Common myeloid progenitor, CD34-positive (primary cell): ENCODE measurements at regions not wholly inside any gene's neighbourhood (a gene's known extent, or its start where the extent isn't known, plus 50 kb on each side); places are given as distances from the start of the nearest gene placed in this dataset.

Source experiments
- CTCF ChIA-PET: fragments of 350-600 bp; sonication (Branson Sonifier 250); formaldehyde crosslinking; loops from one replicate; lab custom pipeline; 2021; ENCODE audit warnings: antibody characterized with exemption; lab: Charles Lee
- POLR2A ChIA-PET: fragments of 350-600 bp; sonication (Branson Sonifier 250); formaldehyde crosslinking; loops from one replicate; lab custom pipeline; 2021; ENCODE audit warnings: antibody characterized with exemption; lab: Charles Lee
- DNase-seq, 3 donors: peaks; one replicate each; pipeline versions ENCODE4 v3.0.0 to v3.0.0-alpha.2; 2013
- H3K27ac ChIP-seq, 2 experiments: 1 replicate in 1 of 2; 2 replicates in 1 of 2; pipeline ENCODE4 v1.7.0; 2013; ENCODE audit warnings: inconsistent platforms in 2 of 2, low read length in 2 of 2, mild to moderate bottlenecking in 2 of 2, low read depth in 1 of 2, moderate library complexity in 1 of 2; ENCODE audit not compliant: severe bottlenecking in 2 of 2, insufficient read depth in 1 of 2, poor library complexity in 1 of 2
- H3K27me3 ChIP-seq, 5 experiments: replicated peaks in 2 of 5; 1 replicate in 3 of 5; 2 replicates in 2 of 5; pipeline versions ENCODE4 v1.6.1 to v1.7.0; 2013; ENCODE audit warnings: low read length in 4 of 5, mild to moderate bottlenecking in 2 of 5, moderate library complexity in 2 of 5, inconsistent platforms in 1 of 5; ENCODE audit not compliant: insufficient read depth in 5 of 5, control insufficient read depth in 4 of 5
- H3K36me3 ChIP-seq, 4 experiments: 1 replicate in 2 of 4; 2 replicates in 2 of 4; pipeline versions ENCODE4 v1.6.1 to v1.7.0; 2013; ENCODE audit warnings: low read length in 3 of 4, control low read depth in 1 of 4, mild to moderate bottlenecking in 1 of 4; ENCODE audit not compliant: control insufficient read depth in 4 of 4, insufficient read depth in 4 of 4
- H3K4me1 ChIP-seq, 4 experiments: 1 replicate in 3 of 4; 2 replicates in 1 of 4; pipeline versions ENCODE4 v1.6.1 to v1.7.1; 2013; ENCODE audit warnings: low read length in 3 of 4, mild to moderate bottlenecking in 3 of 4, control low read depth in 1 of 4, inconsistent platforms in 1 of 4, moderate library complexity in 1 of 4; ENCODE audit not compliant: control insufficient read depth in 4 of 4, insufficient read depth in 4 of 4; ENCODE audit errors: control extremely low read depth in 1 of 4
- H3K4me3 ChIP-seq, 7 experiments: 1 replicate in 4 of 7; 2 replicates in 3 of 7; pipeline versions ENCODE4 v1.5.1 to v1.7.0; 2013; ENCODE audit warnings: mild to moderate bottlenecking in 7 of 7, low read length in 6 of 7, moderate library complexity in 6 of 7, inconsistent platforms in 2 of 7, low read depth in 2 of 7, control low read depth in 1 of 7; ENCODE audit not compliant: insufficient read depth in 4 of 7, control insufficient read depth in 1 of 7; ENCODE audit errors: extremely low read depth in 1 of 7
- H3K9me3 ChIP-seq, 5 experiments: 1 replicate in 4 of 5; 2 replicates in 1 of 5; pipeline versions ENCODE4 v1.6.1 to v1.7.1; 2013; ENCODE audit warnings: low read length in 4 of 5, mild to moderate bottlenecking in 2 of 5, inconsistent platforms in 1 of 5, low read depth in 1 of 5, moderate library complexity in 1 of 5; ENCODE audit not compliant: control insufficient read depth in 4 of 5, insufficient read depth in 2 of 5; ENCODE audit errors: control extremely low read depth in 1 of 5
- WGBS: methylation state at CpG from one replicate; pipeline ENCODE4 v1.1.5; 2013; ENCODE audit not compliant: insufficient coverage; 5-methylcytosine and 5-hydroxymethylcytosine counted together

GRCh38 chr2:177314722-177315264 lies 50.3 kb upstream of the NFE2L2 start:
- Histone ChIP-seq H3K4me3 (no peak overlapping the region), H3K36me3 (peaks cover 0 to 2% (median 0%) of the 10 kb centered on the region in 4 experiments), H3K4me1 (peaks cover 0 to 8% (median 6%) of the 10 kb centered on the region in 4 experiments), H3K9me3 (no peaks in the 10 kb centered on the region), H3K27ac (no peak overlapping the region), H3K27me3 (no peaks in the 10 kb centered on the region)
- no peak for DNase-seq
- 100% methylated on average over 1 of the region's 1 CpG for WGBS
- CTCF ChIA-PET, result interaction anchor here (0.6 to 2.8 kb wide), 8 partner anchors 8 to 161 kb away, joined by 3 to 10 read pairs (median 4); partner anchors contain the start of gene NFE2L2
- POLR2A ChIA-PET, result no interaction called here

- Histone ChIP-seq H3K27ac (no peak overlapping the region), H3K27me3 (no peaks in the 10 kb centered on the region), H3K4me1 (peaks cover 0 to 3% (median under 1%) of the 10 kb centered on the region in 4 experiments), H3K36me3 (peaks cover 0 to 5% (median 0%) of the 10 kb centered on the region in 4 experiments), H3K4me3 (no peak overlapping the region), H3K9me3 (no peaks in the 10 kb centered on the region)
- ChIA-PET CTCF (interaction anchor here (1.0 to 2.8 kb wide), 4 partner anchors 9 to 159 kb away, joined by 4 to 10 read pairs (median 4); no protein-coding TSS in a partner anchor), POLR2A (no interaction called here)
- 100% methylated on average over 3 of the region's 3 CpGs for WGBS
- DNase-seq, result no peak
These were observed 50.8 kb upstream of the NFE2L2 start for GRCh38 chr2:177315364-177315763.

GRCh38 chr2:177316756-177317155 lies 52.2 kb upstream of the NFE2L2 start:
- ChIA-PET POLR2A (no interaction called here), CTCF (no interaction called here)
- DNase-seq, result no peak
- no peaks in the 10 kb centered on the region for H3K27me3 ChIP-seq
- H3K4me3 ChIP-seq, result no peak overlapping the region
- H3K27ac ChIP-seq, result no peak overlapping the region
- 100% methylated on average over 1 of the region's 1 CpG for WGBS
- H3K4me1 ChIP-seq, result no peaks in the 10 kb centered on the region
- H3K9me3 ChIP-seq, result no peaks in the 10 kb centered on the region
- H3K36me3 ChIP-seq, result peaks cover 0 to 12% (median 3%) of the 10 kb centered on the region in 4 experiments

DNA sequence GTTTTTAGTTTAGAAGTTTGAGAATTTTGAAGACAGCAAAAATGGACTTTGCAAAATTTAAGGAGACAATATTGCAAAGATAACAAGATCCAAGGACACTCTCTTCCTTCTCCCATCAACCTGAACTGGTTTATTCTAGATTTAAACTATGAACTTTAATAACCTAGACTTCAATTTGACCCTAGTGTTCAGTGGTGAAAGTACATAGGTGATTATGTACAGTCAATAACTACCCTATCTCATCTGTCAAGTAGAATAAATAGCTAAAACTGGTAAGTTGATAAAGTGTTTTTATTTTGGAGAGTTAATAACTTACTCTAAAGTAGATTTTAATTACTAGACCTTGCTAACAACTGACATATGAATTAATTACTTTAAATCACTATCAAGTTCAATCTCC lies 52.9 kb upstream of the NFE2L2 start:
- no peak overlapping the region for H3K4me3 ChIP-seq
- H3K4me1 ChIP-seq, result no peaks in the 10 kb centered on the region
- no peak overlapping the region for H3K27ac ChIP-seq
- CTCF ChIA-PET, result no interaction called here
- H3K9me3 ChIP-seq, result no peaks in the 10 kb centered on the region
- H3K27me3 ChIP-seq, result no peaks in the 10 kb centered on the region
- no peak for DNase-seq
- peaks cover 0 to 12% (median 6%) of the 10 kb centered on the region in 4 experiments for H3K36me3 ChIP-seq
- POLR2A ChIA-PET, result no interaction called here

- no CpG with 5 or more reads among the region's 1 CpG for WGBS
These were observed 53.3 kb upstream of the NFE2L2 start for GRCh38 chr2:177317857-177318256.

DNA sequence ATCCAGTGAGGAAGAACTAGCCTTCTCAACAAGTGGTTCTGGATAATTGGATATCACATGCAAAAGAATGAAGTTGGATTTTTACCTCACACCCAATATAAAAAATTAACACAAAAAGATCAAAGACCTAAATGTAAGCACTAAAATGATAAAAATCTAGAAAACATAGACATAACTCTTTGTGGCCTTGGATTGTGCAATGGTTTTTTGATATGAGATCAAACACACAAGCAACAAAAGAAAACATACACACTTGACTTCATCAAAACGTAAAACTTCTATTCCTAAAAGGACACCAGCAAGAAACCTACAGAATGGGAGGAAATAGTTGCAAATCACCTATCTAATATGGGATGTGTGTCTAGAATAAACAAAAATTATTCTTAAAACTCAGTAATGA lies 54.1 kb upstream of the NFE2L2 start:
- WGBS, result no CpG with 5 or more reads among the region's 1 CpG
- no peak for DNase-seq
- H3K4me1 ChIP-seq, result no peaks in the 10 kb centered on the region
- no peak overlapping the region for H3K27ac ChIP-seq
- ChIA-PET CTCF (no interaction called here), POLR2A (no interaction called here)
- H3K27me3 ChIP-seq, result no peaks in the 10 kb centered on the region
- no peak overlapping the region for H3K4me3 ChIP-seq
- H3K9me3 ChIP-seq, result no peaks in the 10 kb centered on the region
- peaks cover 0 to 16% (median 14%) of the 10 kb centered on the region in 4 experiments for H3K36me3 ChIP-seq

More at GRCh38 chr2:177317857-177318256, 53.3 kb upstream of the NFE2L2 start:
- H3K36me3 ChIP-seq, result peaks cover 0 to 16% (median 10%) of the 10 kb centered on the region in 4 experiments
- no peak overlapping the region for H3K4me3 ChIP-seq
- H3K9me3 ChIP-seq, result no peaks in the 10 kb centered on the region
- H3K4me1 ChIP-seq, result no peaks in the 10 kb centered on the region
- H3K27me3 ChIP-seq, result no peaks in the 10 kb centered on the region
- no peak for DNase-seq
- H3K27ac ChIP-seq, result no peak overlapping the region
- ChIA-PET CTCF (no interaction called here), POLR2A (no interaction called here)

- Histone ChIP-seq H3K4me3 (no peak overlapping the region), H3K36me3 (peaks cover 0 to 16% (median 15%) of the 10 kb centered on the region in 4 experiments), H3K27ac (no peak overlapping the region), H3K27me3 (no peaks in the 10 kb centered on the region), H3K4me1 (peaks cover 0 to 6% (median 0%) of the 10 kb centered on the region in 4 experiments), H3K9me3 (no peaks in the 10 kb centered on the region)
- WGBS, result 100% methylated on average over 2 of the region's 2 CpGs
- ChIA-PET POLR2A (no interaction called here), CTCF (interaction anchor here (1.2 kb wide), 1 partner anchor 160 kb away, joined by 3 read pairs; no protein-coding TSS in a partner anchor)
- no peak for DNase-seq
These were observed 56.1 kb upstream of the NFE2L2 start for GRCh38 chr2:177320596-177320995.
